ENCODE measurements at regions not wholly inside any gene's neighbourhood (a gene's known extent, or its start where the extent isn't known, plus 50 kb on each side); places are given as distances from the start of the nearest gene placed in this dataset.

DNA sequence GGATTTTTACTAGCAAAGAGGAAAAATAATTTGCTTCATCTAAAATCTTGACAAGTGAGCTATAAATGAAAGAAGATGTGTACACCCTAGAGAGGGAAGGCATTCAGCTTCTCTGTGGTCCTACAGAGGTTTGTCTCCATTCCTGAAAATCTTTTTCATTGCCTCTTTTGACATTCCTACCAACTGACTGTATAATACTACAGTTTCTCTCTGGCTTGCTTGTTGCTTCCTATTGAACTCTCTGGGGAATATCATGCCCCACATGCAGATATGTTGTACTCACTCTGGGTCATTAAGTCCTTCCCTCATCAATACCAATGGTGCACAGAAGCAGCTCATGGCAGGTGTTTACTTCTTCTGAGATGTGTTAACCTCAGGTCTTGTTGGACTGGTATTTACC, 371.2 kb upstream of the PLXNA2 start:
- TF ChIP-seq, protein P1, sequence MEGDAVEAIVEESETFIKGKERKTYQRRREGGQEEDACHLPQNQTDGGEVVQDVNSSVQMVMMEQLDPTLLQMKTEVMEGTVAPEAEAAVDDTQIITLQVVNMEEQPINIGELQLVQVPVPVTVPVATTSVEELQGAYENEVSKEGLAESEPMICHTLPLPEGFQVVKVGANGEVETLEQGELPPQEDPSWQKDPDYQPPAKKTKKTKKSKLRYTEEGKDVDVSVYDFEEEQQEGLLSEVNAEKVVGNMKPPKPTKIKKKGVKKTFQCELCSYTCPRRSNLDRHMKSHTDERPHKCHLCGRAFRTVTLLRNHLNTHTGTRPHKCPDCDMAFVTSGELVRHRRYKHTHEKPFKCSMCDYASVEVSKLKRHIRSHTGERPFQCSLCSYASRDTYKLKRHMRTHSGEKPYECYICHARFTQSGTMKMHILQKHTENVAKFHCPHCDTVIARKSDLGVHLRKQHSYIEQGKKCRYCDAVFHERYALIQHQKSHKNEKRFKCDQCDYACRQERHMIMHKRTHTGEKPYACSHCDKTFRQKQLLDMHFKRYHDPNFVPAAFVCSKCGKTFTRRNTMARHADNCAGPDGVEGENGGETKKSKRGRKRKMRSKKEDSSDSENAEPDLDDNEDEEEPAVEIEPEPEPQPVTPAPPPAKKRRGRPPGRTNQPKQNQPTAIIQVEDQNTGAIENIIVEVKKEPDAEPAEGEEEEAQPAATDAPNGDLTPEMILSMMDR (IDR thresholded peaks at IDR 0.05; ENCODE audit: insufficient read depth, missing control alignments), result no peak
- no peak for DNase-seq (ENCODE audit: insufficient read length, low spot score)
- no peak for FAIRE-seq

DNA sequence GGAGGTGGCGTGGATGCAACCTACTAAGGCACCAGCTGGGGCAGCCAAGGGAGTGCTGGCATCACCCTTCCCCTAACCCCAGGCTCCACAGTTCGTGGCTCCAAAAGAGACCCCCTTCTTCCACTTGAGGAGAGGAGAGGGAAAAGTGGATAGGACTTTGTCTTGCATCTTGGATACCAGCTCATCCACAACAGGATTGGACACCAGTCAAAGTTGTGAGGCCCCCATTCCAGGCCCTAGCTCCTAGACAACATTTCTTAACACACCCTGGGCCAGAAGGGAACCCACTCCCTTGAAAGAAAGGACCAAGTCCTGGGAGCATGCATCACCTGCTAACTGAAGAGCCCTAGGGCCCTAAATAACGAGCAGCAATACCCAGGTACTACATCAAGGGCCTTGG, 372.6 kb upstream of the PLXNA2 start:
- DNase-seq (ENCODE audit: insufficient read length, low spot score) (no peak), FAIRE-seq (no peak)
- TF ChIP-seq, protein P1 (IDR thresholded peaks at IDR 0.05; ENCODE audit: insufficient read depth, missing control alignments), result no peak

- no peak for DNase-seq (ENCODE audit: insufficient read length, low spot score)
- TF ChIP-seq, protein P1 (IDR thresholded peaks at IDR 0.05; ENCODE audit: insufficient read depth, missing control alignments), result no peak
- FAIRE-seq, result no peak
Measured at GRCh38 chr1:208628022-208628914, 384.1 kb upstream of the PLXNA2 start.

DNA sequence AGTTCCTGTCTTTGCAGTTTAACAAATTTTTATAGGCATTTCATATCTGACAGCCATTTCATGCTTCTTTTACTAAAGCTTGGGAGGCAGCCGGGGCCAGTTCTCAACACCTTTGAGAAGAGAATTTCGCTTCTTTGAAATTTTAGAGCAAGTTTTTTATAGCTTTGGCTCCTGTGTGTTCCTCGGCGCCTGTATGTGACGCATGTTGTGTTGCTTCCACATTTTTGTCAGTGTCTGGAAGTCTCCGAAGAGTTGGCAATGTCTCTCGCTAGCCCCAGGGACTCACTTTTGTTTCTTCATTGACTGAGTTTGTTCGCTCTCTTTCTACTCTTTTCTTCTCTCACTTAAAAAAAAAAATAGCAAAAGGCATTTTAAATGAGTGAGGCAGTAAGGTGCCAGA, 386.9 kb upstream of the PLXNA2 start:
- FAIRE-seq (no peak), DNase-seq (ENCODE audit: insufficient read length, low spot score) (no peak)
- TF ChIP-seq, protein P1 (IDR thresholded peaks at IDR 0.05; ENCODE audit: insufficient read depth, missing control alignments), result no peak

DNA sequence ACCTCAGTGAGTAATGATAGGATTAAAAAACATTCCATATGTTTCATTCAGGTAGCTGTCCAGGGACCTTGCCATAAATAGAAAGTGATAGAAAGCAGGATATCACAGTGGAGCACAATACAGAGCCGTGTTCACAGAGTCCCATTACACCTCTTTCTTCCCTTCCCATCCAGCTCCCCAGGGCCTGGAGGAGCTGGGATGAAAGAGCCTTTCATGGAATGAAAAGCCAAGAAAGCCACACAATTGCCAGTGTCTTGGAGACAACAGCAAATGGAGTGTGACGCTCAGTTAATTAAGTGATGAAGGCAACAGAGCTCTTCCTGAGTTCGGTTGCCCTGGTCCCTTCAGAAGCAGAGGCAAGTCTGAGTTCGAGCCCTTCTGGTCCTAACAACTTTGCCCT, 387.3 kb upstream of the PLXNA2 start:
- FAIRE-seq, result no peak
- TF ChIP-seq, protein P1 (IDR thresholded peaks at IDR 0.05; ENCODE audit: insufficient read depth, missing control alignments), result no peak
- no peak for DNase-seq (ENCODE audit: insufficient read length, low spot score)

GRCh38 chr1:208634346-208635140, 390.4 kb upstream of the PLXNA2 start:
- TF ChIP-seq, protein P1 (IDR thresholded peaks at IDR 0.05; ENCODE audit: insufficient read depth, missing control alignments), result no peak
- DNase-seq (ENCODE audit: insufficient read length, low spot score) (no peak), FAIRE-seq (no peak)
